ENCODE measurements at regions not wholly inside any gene's neighbourhood (a gene's known extent, or its start where the extent isn't known, plus 50 kb on each side); places are given as distances from the start of the nearest gene placed in this dataset.
"Not testable (repeated sequence)": the region's sequence is repeated elsewhere in the genome, so short reads cannot be mapped to it uniquely, and the experiment has no call there.

DNA sequence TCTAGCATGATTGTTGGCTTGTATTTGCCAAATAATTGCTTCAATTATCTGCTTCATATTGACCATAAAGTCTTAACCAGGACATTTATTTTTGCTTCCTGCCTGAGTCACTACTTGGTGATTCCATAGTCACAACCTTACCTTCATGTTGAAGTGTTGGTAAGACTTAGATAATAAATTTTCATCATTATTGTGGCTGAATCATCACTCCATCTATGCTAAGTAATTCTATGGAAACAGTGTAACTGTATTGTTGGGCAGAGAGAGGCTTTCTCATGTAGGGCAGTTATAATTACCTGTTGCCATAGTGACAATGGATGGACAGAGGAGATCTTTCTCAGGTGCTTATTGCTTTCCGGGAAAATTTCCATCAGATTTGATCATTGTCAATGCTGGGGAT is 330.7 kb upstream of the LRRC3B start:
- no peak for DNase-seq

DNA sequence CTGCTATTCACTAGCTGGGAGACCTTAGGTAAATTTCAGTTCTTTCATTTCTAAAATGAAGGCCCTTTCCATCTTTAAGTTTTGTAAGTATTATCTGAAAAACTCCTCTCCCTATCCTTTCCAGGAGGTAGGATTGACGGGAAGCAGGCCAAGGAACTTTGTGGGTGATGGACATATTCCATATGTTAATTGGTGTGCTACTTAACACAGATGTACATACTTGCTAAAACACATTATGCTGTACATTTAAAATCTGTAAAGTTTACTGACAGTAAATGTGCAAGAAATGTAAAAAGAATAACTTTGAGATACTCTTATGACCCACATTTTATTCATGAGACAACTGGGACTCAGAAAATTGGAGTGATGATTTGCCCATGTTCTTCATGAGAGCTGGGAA is 329.8 kb upstream of the LRRC3B start:
- no peak for DNase-seq

DNA sequence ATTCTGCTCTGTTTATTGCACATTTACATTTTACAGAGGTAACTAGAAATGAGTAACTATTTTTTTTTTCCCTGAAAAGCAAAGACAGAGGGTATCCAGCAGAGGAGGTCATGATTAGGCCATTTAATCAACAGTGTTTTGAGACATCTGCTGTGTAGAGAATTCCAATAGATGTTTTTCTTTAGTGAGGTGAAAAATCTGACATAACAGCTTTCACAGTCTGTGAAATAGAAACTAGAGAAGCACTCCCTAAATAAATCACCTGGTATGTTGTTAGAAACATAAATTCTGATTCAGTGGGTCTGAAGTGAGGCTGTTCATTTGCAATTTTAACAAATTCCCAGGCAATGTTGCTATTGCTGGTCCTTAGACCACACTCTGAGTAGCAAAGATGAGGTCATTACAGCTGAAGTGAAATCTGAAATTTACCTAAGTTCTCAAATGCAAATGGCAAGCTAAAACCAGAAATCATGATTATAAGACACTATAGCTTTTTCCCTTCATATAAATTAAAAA is 329.2 kb upstream of the LRRC3B start:
- no peak for DNase-seq

DNA sequence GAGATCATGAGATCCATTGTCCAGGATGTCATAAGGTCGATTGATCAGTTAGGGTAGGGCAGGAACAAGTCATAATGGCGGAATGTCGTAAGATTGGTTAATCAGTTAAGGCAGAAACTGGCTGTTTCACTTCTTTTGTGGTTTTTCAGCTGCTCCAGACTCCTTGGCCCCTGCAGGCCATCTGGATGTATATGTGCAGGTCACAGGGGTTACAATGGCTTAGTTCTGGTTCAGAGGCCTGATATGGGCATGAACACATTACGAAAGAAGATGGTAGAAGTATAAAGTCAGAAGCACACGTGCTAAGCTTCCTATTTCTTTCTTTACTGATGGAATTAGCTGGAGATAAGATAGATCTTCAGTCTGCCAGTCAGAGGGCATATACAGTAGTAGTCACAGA is 315.4 kb upstream of the LRRC3B start:
- no peak for DNase-seq

DNA sequence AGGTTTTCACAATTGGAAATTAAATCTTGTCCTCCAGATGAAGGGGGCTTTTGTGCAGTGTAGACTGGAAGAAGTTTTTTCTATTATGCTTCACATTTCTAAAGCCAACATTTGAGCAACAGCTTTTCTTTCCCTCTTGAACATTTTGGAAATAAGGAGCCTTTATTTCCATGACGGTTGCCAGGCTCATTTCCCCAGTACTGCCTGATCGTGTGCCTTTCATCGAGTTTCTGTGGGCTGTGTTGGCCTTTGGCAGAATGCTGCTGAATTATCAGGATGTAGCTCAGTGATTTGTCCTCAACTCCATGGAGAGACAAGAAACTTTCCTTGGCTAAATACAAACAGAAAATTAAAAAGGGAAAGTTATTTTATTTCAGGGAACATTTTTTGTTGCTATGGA is 314.8 kb upstream of the LRRC3B start:
- no peak for DNase-seq

DNA sequence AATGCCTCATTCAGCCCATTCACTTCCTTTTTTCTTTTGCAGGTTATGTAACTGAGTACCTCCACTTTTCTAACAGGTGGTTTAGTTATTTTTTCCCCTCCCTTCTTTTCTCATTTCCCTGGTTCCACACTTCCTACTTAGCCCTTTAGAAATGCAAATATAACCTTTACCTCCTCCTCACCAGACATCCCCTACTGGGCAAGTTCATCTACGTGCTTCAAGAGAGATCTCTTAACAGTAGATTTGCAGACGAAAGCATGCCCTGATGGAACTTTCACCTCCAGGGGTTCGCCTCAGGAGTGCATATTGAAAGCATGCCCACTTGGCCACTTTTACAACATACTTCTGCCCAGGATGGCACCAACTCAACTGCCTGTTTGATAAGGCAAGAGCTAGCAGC is 314.1 kb upstream of the LRRC3B start:
- no peak for DNase-seq

DNA sequence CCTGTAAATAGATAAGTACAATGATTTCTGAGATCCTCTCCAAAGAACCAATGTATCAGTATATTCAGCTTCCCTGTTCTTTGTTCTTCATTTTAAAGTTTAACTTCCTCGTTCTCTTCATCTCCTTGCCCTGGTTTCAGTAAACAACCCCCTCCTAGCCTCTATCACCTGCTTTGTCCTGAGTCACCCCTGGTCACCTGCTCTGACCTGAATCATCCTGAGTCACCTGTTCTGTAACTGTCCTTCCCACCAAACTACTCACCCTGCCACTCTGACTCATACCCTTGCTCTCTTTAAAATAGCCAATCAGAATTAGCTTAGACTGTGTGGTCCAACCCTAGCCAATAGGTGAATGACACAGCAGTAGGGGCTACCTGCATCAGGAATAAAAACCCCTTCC is 313.0 kb upstream of the LRRC3B start:
- DNase-seq = not testable (repeated sequence)

DNA sequence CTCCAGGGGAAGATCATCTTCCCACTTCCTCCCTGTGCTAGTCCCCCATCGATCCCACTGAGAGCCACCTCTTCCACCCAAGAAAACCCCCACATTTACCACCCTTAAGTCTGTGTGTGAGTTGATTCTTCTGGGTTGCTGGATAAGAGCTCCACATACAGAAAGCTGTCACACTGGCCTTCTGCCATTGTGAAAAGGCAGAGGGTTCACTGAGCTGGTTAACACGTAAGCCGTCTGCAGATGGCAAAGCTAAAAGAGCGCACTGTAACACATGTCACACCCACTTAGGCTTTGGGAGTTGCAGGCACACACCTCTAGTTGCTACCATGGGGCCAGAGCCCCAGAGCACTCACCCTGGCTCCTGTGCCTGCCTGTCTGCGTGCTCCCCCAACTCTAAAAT is 309.8 kb upstream of the LRRC3B start:
- DNase-seq = no peak

DNA sequence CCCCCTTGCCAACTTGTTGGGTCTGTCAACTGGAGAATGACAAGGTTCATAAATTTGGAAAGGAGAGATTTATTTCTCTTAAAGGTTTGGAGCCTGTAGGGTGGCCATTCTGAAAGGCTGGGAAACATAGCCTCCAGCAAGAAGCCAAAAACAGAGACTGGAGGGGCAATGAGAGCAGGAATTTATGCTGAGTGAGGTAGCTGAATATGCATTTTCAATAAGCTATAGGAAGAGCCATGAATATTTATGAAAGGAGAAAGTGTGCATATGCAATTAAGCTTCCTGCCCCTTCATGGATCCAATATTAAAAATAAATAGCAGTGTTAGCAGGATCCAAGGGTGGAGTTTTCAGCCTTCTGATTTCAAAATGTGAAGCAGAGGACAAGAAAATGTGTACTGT is 306.1 kb upstream of the LRRC3B start:
- DNase-seq = no peak

DNA sequence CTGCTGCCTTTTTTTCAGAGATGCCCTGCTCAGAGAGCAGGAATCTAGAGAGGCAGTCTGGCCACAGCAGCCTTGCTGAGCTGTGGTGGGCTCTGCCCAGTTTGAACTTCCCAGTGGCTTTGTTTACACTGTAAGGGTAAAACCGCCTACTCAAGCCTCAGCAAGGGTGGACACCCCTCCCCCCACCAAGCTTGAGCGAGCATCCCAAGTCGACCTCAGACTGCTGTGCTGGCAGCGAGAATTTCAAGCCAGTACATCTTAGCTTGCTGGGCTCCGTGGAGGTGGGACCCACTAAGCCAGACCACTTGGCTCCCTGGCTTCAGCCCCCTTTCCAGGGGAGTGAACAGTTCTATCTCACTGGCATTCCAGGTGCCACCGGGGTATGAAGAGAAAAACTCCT is 298.8 kb upstream of the LRRC3B start:
- DNase-seq = not testable (repeated sequence)

DNA sequence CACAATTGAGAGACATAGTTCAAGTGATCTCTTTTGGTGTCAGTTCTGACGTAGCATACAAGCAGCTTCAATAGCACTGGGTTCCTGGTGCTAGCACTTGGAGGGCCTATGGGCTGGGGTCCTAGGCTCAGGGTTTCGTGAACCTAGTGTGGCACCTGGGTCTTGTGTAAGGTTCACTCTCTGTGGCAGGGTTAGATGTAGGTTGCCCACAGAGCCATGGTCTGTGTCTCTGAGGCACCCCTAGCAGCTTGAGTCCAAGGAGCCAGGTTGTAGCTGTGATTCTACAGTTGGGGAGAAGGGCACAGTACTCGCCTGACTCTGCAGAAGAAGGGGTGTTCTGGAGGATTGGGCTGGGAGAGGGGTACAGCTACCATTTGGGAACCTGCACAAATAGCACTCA is 282.6 kb upstream of the LRRC3B start:
- no peak for DNase-seq

DNA sequence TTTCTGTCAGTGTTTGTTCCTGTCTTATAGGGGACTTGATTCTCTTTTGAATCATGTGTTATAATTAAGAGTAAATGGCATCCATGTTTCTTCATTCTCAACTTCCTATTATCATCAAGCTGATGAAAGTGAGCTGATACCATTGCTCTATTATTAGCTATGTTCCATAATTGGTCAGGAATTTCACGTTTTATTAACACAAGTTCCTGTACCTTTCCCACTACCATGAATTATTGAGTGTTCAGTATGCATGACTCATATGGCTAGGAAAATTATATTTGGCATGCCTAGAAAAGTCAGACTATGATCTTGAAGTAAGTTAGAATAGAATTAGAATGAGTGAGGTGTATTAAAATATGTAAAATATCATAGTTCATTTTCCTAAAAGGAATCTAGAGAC is 278.9 kb upstream of the LRRC3B start:
- DNase-seq = no peak

DNA sequence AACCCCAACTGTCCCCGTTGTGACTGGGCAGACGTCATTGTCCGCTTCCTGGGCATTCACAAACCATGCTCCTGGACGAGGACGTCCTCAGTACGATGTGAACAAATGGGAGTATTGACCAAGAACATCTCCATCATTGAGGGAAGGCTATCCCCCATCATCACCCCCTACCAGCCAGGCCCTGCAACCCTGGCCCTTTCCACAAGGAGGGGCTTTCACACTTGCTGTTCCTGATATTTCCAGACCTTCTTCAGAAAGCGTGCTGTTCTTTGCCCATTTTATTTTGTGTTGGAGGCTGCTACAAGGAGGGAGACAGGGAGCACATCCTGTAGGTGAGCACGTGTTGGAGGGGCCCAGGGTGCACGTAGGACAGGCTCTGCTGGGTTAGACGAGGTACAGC is 277.0 kb upstream of the LRRC3B start:
- no peak for DNase-seq

DNA sequence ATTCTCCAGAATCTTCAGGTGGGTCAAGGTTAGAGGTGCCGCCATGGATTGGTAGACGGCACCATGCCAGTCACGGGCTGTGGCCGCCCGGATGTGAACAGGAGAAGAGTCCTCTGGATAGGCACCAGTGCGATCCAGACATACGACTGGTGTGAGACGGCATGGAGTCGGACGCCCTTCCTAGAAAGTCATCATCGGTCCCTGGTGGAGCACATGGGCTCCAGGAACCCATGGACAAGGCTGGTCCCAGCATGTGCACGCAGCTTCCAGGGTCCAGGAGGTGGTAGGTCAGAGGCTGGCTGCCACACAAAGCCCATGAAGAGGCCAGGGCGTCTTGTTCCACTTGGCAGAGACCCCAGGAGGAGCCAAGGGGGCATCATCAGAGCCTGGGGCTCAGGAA is 276.1 kb upstream of the LRRC3B start:
- no peak for DNase-seq

DNA sequence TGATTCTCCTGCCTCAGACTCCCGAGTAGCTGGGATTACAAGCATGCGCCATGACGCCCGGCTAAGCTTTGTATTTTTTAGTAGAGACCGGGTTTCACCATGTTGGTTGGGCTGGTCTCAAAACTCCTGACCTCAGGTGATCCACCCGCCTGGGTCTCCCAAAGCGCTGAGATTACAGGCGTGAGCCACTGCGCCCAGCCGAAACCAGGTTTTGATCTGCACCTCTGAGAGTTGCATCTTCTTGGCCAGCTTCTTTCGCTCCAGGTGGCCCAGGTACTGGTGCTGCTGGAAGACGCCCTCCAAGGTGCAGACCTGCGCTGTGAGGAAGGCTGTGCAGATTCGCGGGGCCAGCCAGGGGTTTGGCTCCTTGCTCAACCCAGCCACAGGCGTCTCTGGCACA is 275.4 kb upstream of the LRRC3B start:
- DNase-seq = no peak

DNA sequence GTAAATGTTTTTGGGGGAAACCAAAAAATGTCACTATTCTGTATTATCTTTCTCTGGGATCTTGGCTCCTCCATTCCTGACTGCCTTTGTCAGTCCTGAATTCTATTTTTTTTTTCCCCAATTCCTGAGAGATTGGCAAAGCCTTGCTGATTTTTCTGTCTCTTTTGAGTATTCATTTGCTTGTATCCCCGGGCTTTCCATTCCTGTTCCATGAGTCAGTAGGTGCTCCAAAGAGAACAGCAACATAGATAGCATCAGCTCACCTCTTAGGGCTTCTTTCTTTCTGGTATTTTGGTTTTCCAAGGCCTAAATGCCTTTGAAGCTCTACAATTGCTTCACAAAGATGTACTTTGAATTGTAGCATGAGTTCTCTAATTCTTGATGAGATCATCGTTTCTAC is 271.7 kb upstream of the LRRC3B start:
- DNase-seq = no peak

DNA sequence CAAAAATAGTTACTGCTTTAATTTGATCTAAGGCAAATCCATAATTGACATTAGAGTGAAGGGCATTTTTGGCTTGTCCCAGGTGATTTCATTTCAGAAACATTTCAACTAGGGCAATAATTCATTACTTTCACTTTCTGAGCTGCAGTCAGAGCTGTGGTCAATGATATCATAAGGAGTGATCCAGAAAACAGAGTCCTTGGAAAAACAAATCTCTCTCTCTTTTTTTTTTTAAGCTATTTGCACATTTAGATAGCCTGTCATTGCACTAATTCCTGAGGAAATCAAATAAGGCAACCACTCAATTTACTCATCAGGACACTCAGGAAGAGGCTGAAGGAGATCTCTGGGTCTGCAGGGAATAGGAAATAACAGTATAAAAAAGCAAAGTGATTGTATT is 269.5 kb upstream of the LRRC3B start:
- no peak for DNase-seq

DNA sequence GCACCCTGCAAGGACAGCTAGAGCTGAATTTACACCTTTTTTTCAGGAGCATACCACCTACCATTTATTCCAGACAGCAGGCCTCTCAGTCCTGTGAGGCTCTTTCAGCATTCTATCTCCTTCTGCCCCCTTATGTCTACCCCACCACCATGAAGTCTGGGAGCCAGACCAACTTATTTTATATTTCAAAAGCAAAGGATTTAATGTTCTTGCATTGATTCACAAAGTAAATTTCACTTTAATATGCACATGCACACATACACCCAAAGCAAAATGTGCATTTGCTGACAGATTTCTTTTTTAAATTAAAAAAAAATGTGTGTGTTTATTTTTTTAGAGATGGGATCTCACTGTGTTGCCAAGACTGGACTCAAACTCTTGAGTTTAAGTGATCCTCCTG is 264.2 kb upstream of the LRRC3B start:
- no peak for DNase-seq

DNA sequence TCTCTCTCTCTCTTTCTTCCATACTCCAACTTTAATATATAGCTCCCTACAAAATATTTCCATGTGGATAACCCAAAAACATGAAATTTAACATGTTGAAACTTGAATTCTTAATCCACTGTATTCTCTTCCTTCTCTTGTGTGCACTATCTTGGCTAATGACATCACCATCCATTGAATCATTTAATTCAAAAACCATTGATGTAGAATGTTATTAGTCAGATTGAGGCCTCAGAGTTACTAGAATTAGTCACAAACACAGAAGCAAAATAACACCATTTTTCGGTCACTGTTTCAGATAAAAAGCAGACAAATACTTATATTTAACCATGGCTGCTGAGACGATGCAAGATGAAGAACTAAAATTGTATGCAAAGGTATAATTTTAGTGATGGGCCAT is 256.9 kb upstream of the LRRC3B start:
- no peak for DNase-seq

DNA sequence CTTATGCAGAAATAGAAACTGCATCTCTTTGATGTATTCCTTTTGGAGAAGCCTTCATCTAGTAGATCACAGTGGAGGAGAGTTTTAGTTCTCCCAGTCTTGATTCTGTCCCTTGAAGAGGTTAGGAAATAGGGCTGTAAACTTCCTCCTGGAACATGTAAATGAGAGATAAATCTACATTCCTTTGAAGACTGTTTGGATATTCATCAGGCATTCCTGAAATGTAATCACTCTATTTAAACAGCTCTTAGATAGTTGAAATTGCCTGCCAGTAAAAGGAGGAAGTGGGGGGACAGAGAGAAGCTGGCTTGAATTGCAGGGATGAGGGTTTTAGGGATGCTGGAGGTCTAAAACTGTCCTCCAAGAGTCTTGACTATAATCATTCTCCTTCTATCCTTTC is 254.3 kb upstream of the LRRC3B start:
- DNase-seq = no peak

DNA sequence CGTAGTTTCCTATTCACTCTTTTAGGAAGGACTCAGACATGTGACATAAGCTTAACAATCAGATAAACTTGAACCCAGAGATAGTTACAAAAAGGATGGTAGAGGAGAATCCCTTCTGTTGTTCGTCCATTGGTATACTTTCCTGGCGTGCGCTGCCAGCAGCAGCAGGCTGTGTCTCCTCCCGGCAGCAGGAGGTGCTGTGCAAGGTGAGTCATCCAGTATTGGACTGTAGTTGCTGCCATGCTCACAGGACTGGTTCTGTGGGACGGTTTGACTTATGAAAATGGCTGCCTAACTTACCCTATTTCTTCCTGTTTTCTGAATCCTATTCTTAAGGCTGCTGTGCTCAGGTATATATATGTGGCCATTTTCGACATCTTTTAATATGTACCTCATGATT is 253.4 kb upstream of the LRRC3B start:
- DNase-seq = no peak

DNA sequence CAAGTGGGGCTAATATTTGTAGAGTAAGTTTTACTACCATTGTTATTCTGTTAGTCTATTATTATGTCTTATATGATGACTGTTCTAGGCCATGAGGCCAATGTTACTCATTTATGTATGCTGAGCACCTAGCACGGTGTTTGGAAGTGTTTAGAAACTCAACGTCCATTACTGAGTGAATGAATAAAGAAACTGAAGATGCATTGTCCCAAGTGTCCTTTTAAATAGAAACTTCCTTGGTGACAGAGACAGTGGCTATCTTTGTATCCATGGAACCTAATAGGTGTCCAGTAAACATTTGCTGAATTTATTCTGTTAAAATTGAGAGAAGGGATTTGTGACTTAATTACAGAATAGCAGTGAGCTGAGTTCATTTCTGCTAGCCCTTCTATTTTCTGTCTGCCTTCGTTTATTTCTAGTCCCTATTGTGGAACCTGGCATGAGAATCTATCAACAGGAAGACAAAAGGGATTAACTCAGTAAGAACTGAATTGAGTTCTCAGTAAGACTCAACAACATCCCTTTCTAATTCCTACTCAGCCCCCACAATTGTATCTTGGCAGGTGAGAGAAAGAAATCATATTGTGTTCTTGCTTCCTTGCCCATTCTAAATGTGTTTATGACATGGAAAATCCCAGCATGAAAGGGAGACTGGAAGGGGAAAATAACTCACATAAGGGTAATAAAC is 246.6 kb upstream of the LRRC3B start:
- no peak for DNase-seq

DNA sequence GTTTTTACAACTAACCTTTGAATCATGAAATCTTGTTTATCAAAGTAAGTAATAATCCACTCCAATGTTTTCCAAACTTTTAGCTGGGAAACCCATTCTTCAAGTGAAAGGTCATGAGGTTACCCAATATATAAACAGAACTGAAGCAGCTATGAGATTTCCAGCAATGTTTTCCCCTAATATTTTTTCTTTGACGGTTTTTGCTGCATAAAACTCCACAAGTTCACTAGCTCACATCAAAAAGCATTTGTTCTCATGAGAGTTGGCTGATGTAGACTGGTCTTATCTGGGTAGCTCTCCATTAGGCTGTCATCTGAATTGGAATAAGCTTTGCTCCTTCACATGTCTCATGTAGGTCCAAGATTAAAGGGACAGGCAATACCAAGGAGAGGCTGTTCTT is 241.2 kb upstream of the LRRC3B start:
- no peak for DNase-seq

DNA sequence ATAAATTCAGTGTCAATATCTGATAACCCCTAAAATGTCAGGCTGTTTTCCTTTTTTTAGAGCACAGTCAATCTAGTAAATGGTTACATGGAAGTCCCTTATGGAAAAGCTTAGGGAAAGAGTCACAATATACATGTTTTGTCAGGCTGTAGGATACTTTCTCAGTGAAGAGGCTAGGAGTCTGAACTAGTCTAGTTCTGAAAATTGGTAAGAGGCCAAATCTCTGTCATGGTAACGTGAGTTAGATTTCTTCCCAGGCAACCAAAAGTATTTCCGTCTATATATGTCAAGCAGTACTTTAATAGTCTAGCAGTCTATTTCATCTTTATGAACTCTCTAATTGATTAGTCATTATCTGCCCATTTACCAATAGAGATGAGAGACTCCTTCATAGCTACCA is 215.9 kb upstream of the LRRC3B start:
- DNase-seq = no peak

DNA sequence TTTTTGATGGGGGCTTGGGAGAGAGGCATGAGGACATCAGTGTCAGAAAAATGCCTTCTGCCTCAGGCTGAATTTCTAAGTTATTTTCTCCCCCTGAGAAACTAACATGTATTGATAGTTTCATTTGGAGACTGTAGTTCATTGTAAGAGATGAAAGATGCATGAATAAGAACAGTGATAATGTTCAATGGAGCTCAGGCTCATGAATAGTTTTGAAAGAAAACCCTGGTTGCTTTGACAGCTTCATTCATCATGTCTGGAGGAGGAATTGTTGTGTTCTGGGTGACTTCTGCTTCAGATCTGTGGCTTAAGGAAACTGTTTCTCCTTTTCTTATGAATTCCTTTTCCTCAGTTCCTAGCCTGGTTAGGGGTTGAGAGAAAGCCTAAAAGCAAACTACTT is 204.0 kb upstream of the LRRC3B start:
- DNase-seq = no peak

DNA sequence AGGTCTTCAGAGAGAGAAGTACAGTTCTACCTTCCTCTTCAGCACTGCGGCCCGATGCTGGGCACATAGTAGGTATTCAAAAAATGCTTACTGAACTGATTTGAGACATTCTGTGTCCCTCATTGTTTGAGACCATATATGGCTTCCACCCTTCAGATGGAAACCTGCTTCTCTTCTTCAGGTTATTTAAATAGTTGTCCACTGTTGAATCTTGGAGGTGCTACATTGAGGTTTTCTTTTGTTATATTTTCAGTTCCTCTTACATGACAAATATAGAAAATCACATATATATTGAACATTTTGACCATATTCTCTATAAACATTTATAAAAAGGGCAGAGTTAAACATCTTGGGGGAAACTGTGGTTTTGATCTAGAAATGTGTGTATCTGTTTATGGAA is 200.2 kb upstream of the LRRC3B start:
- no peak for DNase-seq

All from NCI-H1048 (cell line).